ENCODE measurements at regions not wholly inside any gene's neighbourhood (a gene's known extent, or its start where the extent isn't known, plus 50 kb on each side); places are given as distances from the start of the nearest gene placed in this dataset.

DNA sequence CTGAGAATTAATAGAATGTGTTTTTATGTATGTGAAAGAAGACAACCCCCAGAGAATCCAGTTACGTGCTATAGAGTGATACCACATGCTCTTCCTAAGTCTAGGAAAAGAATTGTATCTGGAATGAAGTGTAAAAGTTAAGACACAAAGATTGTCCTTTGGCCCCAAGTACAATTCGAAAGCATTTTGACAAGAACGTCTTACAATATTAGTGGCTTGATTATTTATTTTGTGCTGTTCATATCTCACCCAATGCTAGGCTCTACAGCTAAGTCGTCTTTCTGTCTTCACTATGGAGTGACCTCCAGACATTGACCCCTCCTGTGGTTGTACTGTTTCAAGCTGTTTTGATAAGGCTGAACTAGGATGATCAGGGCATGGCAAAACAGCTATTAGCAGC, 345.7 kb upstream of the C2CD4B start:
- peaks cover 12% of the 10 kb centered on the region for H3K27me3 ChIP-seq (ENCODE audit: insufficient read depth, poor library complexity, severe bottlenecking)
- TF ChIP-seq GABPA (IDR thresholded peaks at IDR 0.05; ENCODE audit: low read depth): no peak
- TF ChIP-seq, protein P1, sequence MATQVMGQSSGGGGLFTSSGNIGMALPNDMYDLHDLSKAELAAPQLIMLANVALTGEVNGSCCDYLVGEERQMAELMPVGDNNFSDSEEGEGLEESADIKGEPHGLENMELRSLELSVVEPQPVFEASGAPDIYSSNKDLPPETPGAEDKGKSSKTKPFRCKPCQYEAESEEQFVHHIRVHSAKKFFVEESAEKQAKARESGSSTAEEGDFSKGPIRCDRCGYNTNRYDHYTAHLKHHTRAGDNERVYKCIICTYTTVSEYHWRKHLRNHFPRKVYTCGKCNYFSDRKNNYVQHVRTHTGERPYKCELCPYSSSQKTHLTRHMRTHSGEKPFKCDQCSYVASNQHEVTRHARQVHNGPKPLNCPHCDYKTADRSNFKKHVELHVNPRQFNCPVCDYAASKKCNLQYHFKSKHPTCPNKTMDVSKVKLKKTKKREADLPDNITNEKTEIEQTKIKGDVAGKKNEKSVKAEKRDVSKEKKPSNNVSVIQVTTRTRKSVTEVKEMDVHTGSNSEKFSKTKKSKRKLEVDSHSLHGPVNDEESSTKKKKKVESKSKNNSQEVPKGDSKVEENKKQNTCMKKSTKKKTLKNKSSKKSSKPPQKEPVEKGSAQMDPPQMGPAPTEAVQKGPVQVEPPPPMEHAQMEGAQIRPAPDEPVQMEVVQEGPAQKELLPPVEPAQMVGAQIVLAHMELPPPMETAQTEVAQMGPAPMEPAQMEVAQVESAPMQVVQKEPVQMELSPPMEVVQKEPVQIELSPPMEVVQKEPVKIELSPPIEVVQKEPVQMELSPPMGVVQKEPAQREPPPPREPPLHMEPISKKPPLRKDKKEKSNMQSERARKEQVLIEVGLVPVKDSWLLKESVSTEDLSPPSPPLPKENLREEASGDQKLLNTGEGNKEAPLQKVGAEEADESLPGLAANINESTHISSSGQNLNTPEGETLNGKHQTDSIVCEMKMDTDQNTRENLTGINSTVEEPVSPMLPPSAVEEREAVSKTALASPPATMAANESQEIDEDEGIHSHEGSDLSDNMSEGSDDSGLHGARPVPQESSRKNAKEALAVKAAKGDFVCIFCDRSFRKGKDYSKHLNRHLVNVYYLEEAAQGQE (IDR thresholded peaks at IDR 0.05; ENCODE audit: insufficient replicate concordance, low read depth): no peak
- no peak for TF ChIP-seq SPI1 (IDR thresholded peaks at IDR 0.05; ENCODE audit: borderline replicate concordance, low read depth)
- no peak for TF ChIP-seq POLR2AphosphoS5 (IDR thresholded peaks at IDR 0.05; ENCODE audit: low read depth)
- no peak overlapping the region for H3K4me3 ChIP-seq (replicated peaks; ENCODE audit: insufficient read depth, low read length)
- H3K27ac ChIP-seq (replicated peaks): no peak overlapping the region
- no peak for DNase-seq (ENCODE audit: low read depth in 1 of 2, low spot score in 1 of 2)

DNA sequence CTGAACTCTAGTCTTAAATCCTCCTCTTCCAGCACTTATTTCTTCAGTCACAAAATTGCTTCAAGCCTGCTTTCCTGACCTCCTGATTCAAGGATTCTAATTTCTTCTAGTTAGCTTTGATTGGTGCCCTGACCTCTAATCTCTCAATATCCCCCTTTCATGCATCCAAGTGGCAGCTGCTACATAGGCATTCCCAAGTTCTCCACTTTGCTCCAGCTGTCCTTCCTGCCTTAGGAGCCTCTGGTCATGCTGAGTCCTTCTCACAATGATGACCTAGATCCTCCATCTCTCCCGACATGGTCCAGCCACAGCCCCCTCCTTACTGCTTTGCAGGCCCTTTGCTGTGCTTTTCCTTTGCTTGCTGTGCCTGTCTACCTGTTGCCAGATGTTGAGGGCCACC, 347.8 kb upstream of the C2CD4B start:
- TF ChIP-seq SPI1 (IDR thresholded peaks at IDR 0.05; ENCODE audit: borderline replicate concordance, low read depth): no peak
- TF ChIP-seq, protein P1 (IDR thresholded peaks at IDR 0.05; ENCODE audit: insufficient replicate concordance, low read depth): no peak
- no peak for TF ChIP-seq POLR2AphosphoS5 (IDR thresholded peaks at IDR 0.05; ENCODE audit: low read depth)
- TF ChIP-seq GABPA (IDR thresholded peaks at IDR 0.05; ENCODE audit: low read depth): no peak
- peaks cover 7% of the 10 kb centered on the region for H3K27me3 ChIP-seq (ENCODE audit: insufficient read depth, poor library complexity, severe bottlenecking)
- DNase-seq (ENCODE audit: low read depth in 1 of 2, low spot score in 1 of 2): no peak

GRCh38 chr15:62513893-62514292, 348.8 kb upstream of the C2CD4B start:
- TF ChIP-seq SPI1 (IDR thresholded peaks at IDR 0.05; ENCODE audit: borderline replicate concordance, low read depth): no peak
- TF ChIP-seq GABPA (IDR thresholded peaks at IDR 0.05; ENCODE audit: low read depth): no peak
- no peak for TF ChIP-seq POLR2AphosphoS5 (IDR thresholded peaks at IDR 0.05; ENCODE audit: low read depth)
- TF ChIP-seq, protein P1 (IDR thresholded peaks at IDR 0.05; ENCODE audit: insufficient replicate concordance, low read depth): no peak
- TF ChIP-seq, protein P2, sequence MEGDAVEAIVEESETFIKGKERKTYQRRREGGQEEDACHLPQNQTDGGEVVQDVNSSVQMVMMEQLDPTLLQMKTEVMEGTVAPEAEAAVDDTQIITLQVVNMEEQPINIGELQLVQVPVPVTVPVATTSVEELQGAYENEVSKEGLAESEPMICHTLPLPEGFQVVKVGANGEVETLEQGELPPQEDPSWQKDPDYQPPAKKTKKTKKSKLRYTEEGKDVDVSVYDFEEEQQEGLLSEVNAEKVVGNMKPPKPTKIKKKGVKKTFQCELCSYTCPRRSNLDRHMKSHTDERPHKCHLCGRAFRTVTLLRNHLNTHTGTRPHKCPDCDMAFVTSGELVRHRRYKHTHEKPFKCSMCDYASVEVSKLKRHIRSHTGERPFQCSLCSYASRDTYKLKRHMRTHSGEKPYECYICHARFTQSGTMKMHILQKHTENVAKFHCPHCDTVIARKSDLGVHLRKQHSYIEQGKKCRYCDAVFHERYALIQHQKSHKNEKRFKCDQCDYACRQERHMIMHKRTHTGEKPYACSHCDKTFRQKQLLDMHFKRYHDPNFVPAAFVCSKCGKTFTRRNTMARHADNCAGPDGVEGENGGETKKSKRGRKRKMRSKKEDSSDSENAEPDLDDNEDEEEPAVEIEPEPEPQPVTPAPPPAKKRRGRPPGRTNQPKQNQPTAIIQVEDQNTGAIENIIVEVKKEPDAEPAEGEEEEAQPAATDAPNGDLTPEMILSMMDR (IDR thresholded peaks at IDR 0.05; ENCODE audit: insufficient read depth, low read length): no peak
- Histone ChIP-seq H3K27me3 (ENCODE audit: insufficient read depth, poor library complexity, severe bottlenecking) (peaks cover 7% of the 10 kb centered on the region), H3K27ac (replicated peaks) (no peak overlapping the region), H3K4me3 (replicated peaks; ENCODE audit: insufficient read depth, low read length) (no peak overlapping the region)
- DNase-seq (ENCODE audit: low read depth in 1 of 2, low spot score in 1 of 2): no peak

More for the DNA sequence above, 347.8 kb upstream of the C2CD4B start:
- no peak overlapping the region for H3K27ac ChIP-seq (replicated peaks)
- H3K4me3 ChIP-seq (replicated peaks; ENCODE audit: insufficient read depth, low read length): no peak overlapping the region

- no peak for DNase-seq (ENCODE audit: low read depth in 1 of 2, low spot score in 1 of 2)
- H3K27ac ChIP-seq (replicated peaks): no peak overlapping the region
- no peak overlapping the region for H3K4me3 ChIP-seq (replicated peaks; ENCODE audit: insufficient read depth, low read length)
- H3K27me3 ChIP-seq (ENCODE audit: insufficient read depth, poor library complexity, severe bottlenecking): peaks cover 11% of the 10 kb centered on the region
- TF ChIP-seq, protein P1 (IDR thresholded peaks at IDR 0.05; ENCODE audit: insufficient replicate concordance, low read depth): no peak
- TF ChIP-seq GABPA (IDR thresholded peaks at IDR 0.05; ENCODE audit: low read depth) (no peak), SPI1 (IDR thresholded peaks at IDR 0.05; ENCODE audit: borderline replicate concordance, low read depth) (no peak), POLR2AphosphoS5 (IDR thresholded peaks at IDR 0.05; ENCODE audit: low read depth) (no peak)
- TF ChIP-seq, protein P2 (IDR thresholded peaks at IDR 0.05; ENCODE audit: insufficient read depth, low read length): no peak
These were observed 350.8 kb upstream of the C2CD4B start for GRCh38 chr15:62515696-62516395.
